Neural progenitor cell (in vitro differentiated cells): ENCODE measurements at regions not wholly inside any gene's neighbourhood (a gene's known extent, or its start where the extent isn't known, plus 50 kb on each side); places are given as distances from the start of the nearest gene placed in this dataset.

Experiments used
- EZH2 ChIP-seq: fragments of 200-600 bp; sonication (generic); IDR thresholded peaks from 2 replicates; pipeline ENCODE4 v1.6.1; 2017; ENCODE audit warnings: antibody characterized with exemption, mild to moderate bottlenecking, moderate library complexity
- EZH2phosphoT487 ChIP-seq: fragments of 200-600 bp; sonication (generic); IDR thresholded peaks from 2 replicates; pipeline ENCODE4 v1.6.1; 2017; ENCODE audit warnings: antibody characterized with exemption
- TF ChIP-seq, protein P1 (sequence below): fragments of 200-600 bp; sonication (generic); IDR thresholded peaks from 2 replicates; pipeline ENCODE4 v1.5.1; 2017; ENCODE audit warnings: antibody characterized with exemption, mild to moderate bottlenecking

DNA sequence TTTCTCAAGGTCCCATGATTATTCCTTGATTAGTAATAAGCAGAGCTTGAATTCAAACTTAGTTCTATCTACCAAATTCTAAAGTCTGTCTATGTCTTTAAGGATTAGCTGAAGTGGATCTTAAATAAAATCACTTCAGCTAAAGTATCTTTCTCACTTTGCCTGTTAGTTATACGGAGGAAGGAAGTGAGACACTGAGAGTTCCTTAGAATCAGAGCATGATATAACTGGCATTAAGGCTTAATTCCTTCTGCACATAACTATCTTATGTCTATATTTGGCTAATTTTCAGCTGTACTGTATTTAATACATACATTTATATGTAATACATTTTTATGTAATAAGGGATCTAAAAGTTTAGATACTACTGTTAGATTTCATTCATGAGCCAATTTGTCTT lies 491.1 kb upstream of the GHITM start:
- TF ChIP-seq, protein P1, sequence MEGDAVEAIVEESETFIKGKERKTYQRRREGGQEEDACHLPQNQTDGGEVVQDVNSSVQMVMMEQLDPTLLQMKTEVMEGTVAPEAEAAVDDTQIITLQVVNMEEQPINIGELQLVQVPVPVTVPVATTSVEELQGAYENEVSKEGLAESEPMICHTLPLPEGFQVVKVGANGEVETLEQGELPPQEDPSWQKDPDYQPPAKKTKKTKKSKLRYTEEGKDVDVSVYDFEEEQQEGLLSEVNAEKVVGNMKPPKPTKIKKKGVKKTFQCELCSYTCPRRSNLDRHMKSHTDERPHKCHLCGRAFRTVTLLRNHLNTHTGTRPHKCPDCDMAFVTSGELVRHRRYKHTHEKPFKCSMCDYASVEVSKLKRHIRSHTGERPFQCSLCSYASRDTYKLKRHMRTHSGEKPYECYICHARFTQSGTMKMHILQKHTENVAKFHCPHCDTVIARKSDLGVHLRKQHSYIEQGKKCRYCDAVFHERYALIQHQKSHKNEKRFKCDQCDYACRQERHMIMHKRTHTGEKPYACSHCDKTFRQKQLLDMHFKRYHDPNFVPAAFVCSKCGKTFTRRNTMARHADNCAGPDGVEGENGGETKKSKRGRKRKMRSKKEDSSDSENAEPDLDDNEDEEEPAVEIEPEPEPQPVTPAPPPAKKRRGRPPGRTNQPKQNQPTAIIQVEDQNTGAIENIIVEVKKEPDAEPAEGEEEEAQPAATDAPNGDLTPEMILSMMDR: no peak
- TF ChIP-seq EZH2: no peak
- TF ChIP-seq EZH2phosphoT487: no peak
